H1 (cell line): ENCODE measurements at regions not wholly inside any gene's neighbourhood (a gene's known extent, or its start where the extent isn't known, plus 50 kb on each side); places are given as distances from the start of the nearest gene placed in this dataset.

ENCODE experiments used
- CTCF ChIA-PET: fragments of 300-600 bp; sonication (Branson Sonifier 250); formaldehyde crosslinking; loops from one replicate; lab custom pipeline; 2021; ENCODE audit not compliant: partially characterized antibody; lab: Charles Lee
- POLR2A ChIA-PET: fragments of 300-600 bp; sonication (Branson Sonifier 250); formaldehyde crosslinking; loops from one replicate; lab custom pipeline; 2021; ENCODE audit warnings: inconsistent platforms; ENCODE audit not compliant: partially characterized antibody; lab: Charles Lee
- DNase-seq, 2 experiments: peaks; one replicate each; pipeline versions ENCODE4 v3.0.0 to v3.0.0-alpha.2; 2010 to 2022; ENCODE audit warnings: low spot score in 2 of 2, low read depth in 1 of 2, mixed read lengths in 1 of 2
- FAIRE-seq: peaks from 2 replicates; lab custom pipeline; 2011; peaks lifted over from hg19 to GRCh38; lab: Jason Lieb, UNC
- H2AFZ ChIP-seq: 2 replicates; pipeline ENCODE4 v1.8.1; 2012; ENCODE audit warnings: low read length, inconsistent platforms
- H2AK5ac ChIP-seq: 2 replicates; pipeline ENCODE4 v1.6.1; 2013; ENCODE audit warnings: low read depth, low read length
- H2BK120ac ChIP-seq: replicated peaks from 2 replicates; pipeline ENCODE3; 2013; ENCODE audit warnings: low read depth, low read length, inconsistent platforms
- H2BK12ac ChIP-seq: 2 replicates; pipeline ENCODE4 v1.6.1; 2013; ENCODE audit warnings: low read depth, low read length
- H2BK15ac ChIP-seq: 2 replicates; pipeline ENCODE4 v1.6.1; 2013; ENCODE audit warnings: low read length
- H2BK20ac ChIP-seq: 2 replicates; pipeline ENCODE4 v1.6.1; 2013; ENCODE audit warnings: low read length
- H2BK5ac ChIP-seq: 2 replicates; pipeline ENCODE4 v1.6.1; 2013; ENCODE audit warnings: low read depth, low read length
- H3K14ac ChIP-seq: 2 replicates; pipeline ENCODE4 v1.6.1; 2013; ENCODE audit warnings: inconsistent platforms; ENCODE audit not compliant: insufficient read length
- H3K18ac ChIP-seq: 2 replicates; pipeline ENCODE4 v1.6.1; 2013; ENCODE audit warnings: low read length; ENCODE audit errors: extremely low read depth
- H3K23ac ChIP-seq: 2 replicates; pipeline ENCODE4 v1.6.1; 2013; ENCODE audit warnings: inconsistent platforms; ENCODE audit not compliant: insufficient read length
- H3K23me2 ChIP-seq: 2 replicates; pipeline ENCODE4 v1.6.1; 2013; ENCODE audit warnings: low read depth, low read length
- H3K27ac ChIP-seq: 2 replicates; pipeline ENCODE4 v1.6.1; 2011; ENCODE audit warnings: low read depth, low read length, inconsistent platforms
- H3K27me3 ChIP-seq, 4 experiments: replicated peaks in 1 of 4; 1 replicate in 1 of 4; 2 replicates in 3 of 4; pipeline versions ENCODE4 v1.6.1 to v1.8.1; 2011 to 2013; ENCODE audit warnings: low read length in 3 of 4, mild to moderate bottlenecking in 3 of 4, inconsistent platforms in 2 of 4, mixed read lengths in 2 of 4, moderate library complexity in 1 of 4; ENCODE audit not compliant: control insufficient read depth in 3 of 4, insufficient read depth in 3 of 4; ENCODE audit errors: extremely low read depth in 1 of 4
- H3K36me3 ChIP-seq, 4 experiments: 2 replicates each; pipeline versions ENCODE4 v1.6.1 to v1.8.1; 2011 to 2013; ENCODE audit warnings: mild to moderate bottlenecking in 4 of 4, low read length in 3 of 4, moderate library complexity in 2 of 4, control low read depth in 1 of 4, inconsistent platforms in 1 of 4; ENCODE audit not compliant: insufficient read depth in 4 of 4, control insufficient read depth in 2 of 4
- H3K4ac ChIP-seq: replicated peaks from 2 replicates; pipeline ENCODE3; 2013; ENCODE audit warnings: low read length, low read depth, mixed read lengths, inconsistent platforms; ENCODE audit not compliant: insufficient read length
- H3K4me1 ChIP-seq, 4 experiments: replicated peaks in 1 of 4; 1 replicate in 1 of 4; 2 replicates in 3 of 4; pipeline versions ENCODE4 v1.6.1 to v1.8.1; 2011 to 2013; ENCODE audit warnings: low read length in 3 of 4, inconsistent platforms in 2 of 4, mixed read lengths in 1 of 4; ENCODE audit not compliant: insufficient read depth in 4 of 4, control insufficient read depth in 3 of 4
- H3K4me2 ChIP-seq, 2 experiments: 2 replicates each; pipeline versions ENCODE4 v1.6.1 to v1.8.1; 2011 to 2013; ENCODE audit warnings: low read depth in 2 of 2, low read length in 2 of 2, control low read depth in 1 of 2, inconsistent platforms in 1 of 2, mild to moderate bottlenecking in 1 of 2; ENCODE audit not compliant: insufficient read depth in 1 of 2
- H3K4me3 ChIP-seq, 4 experiments: fragments of 200-600, 300-600 bp in 1 of 4; sonication (generic), shearing (Covaris generic), sonication (Bioruptor Twin) in 1 of 4; 2 replicates each; pipeline versions ENCODE4 v1.5.1 to v1.8.1; 2011 to 2016; ENCODE audit warnings: low read length in 4 of 4, low read depth in 3 of 4, control low read depth in 2 of 4, inconsistent platforms in 2 of 4, mild to moderate bottlenecking in 2 of 4, mixed read lengths in 1 of 4, moderate library complexity in 1 of 4; ENCODE audit not compliant: insufficient read depth in 2 of 4; ENCODE audit errors: extremely low read depth in 1 of 4
- H3K56ac ChIP-seq: replicated peaks from 2 replicates; pipeline ENCODE3; 2013; ENCODE audit warnings: low read depth, mild to moderate bottlenecking, mixed read lengths, low read length, inconsistent platforms; ENCODE audit not compliant: insufficient read length
- H3K79me1 ChIP-seq: 2 replicates; pipeline ENCODE4 v1.6.1; 2013; ENCODE audit warnings: low read depth, low read length, control low read depth
- H3K79me2 ChIP-seq, 2 experiments: 2 replicates each; pipeline versions ENCODE4 v1.6.1 to v1.8.1; 2012 to 2013; ENCODE audit warnings: low read length in 2 of 2, mild to moderate bottlenecking in 2 of 2, inconsistent platforms in 1 of 2; ENCODE audit not compliant: insufficient read depth in 2 of 2, control insufficient read depth in 1 of 2
- H3K9ac ChIP-seq, 4 experiments: replicated peaks in 1 of 4; 1 replicate in 1 of 4; 2 replicates in 3 of 4; pipeline versions ENCODE4 v1.6.1 to v1.8.1; 2011 to 2013; ENCODE audit warnings: low read depth in 3 of 4, low read length in 3 of 4, control low read depth in 2 of 4, mild to moderate bottlenecking in 2 of 4, moderate library complexity in 2 of 4, inconsistent platforms in 1 of 4; ENCODE audit errors: extremely low read depth in 1 of 4
- H3K9me3 ChIP-seq, 2 experiments: 2 replicates each; pipeline versions ENCODE4 v1.6.1 to v1.8.1; 2012 to 2013; ENCODE audit warnings: mild to moderate bottlenecking in 2 of 2, moderate library complexity in 2 of 2, control low read depth in 1 of 2, inconsistent platforms in 1 of 2, low read depth in 1 of 2, low read length in 1 of 2, mixed read lengths in 1 of 2; ENCODE audit not compliant: insufficient read depth in 2 of 2
- H4K20me1 ChIP-seq, 2 experiments: replicated peaks in 1 of 2; 2 replicates each; pipeline versions ENCODE3 to v1.8.1; 2011 to 2013; ENCODE audit warnings: inconsistent platforms in 2 of 2, low read length in 2 of 2, mild to moderate bottlenecking in 1 of 2; ENCODE audit not compliant: insufficient read depth in 2 of 2, control insufficient read depth in 1 of 2
- H4K5ac ChIP-seq: 2 replicates; pipeline ENCODE4 v1.6.1; 2013; ENCODE audit warnings: low read length, low read depth, mixed read lengths, inconsistent platforms; ENCODE audit not compliant: insufficient read length
- H4K8ac ChIP-seq: 2 replicates; pipeline ENCODE4 v1.8.0; 2013; ENCODE audit warnings: mild to moderate bottlenecking, moderate library complexity, low read length, inconsistent platforms; ENCODE audit not compliant: insufficient read depth; ENCODE audit errors: extremely low read depth
- H4K91ac ChIP-seq: replicated peaks from 2 replicates; pipeline ENCODE3; 2013; ENCODE audit warnings: low read length, mixed read lengths, inconsistent platforms; ENCODE audit not compliant: insufficient read length
- CBX5 ChIP-seq: fragments of 300-800, 300-1000 bp; sonication (generic); IDR thresholded peaks from 2 replicates; pipeline ENCODE4 v1.7.1; 2016; ENCODE audit warnings: antibody characterized with exemption, low read length, low read depth
- WGBS, 2 experiments: shearing (Covaris generic) in 1 of 2; methylation state at CpG; one replicate each; pipeline versions ENCODE4 v1.1.6 to v1.1.7; 2013 to 2015; ENCODE audit warnings: low lambda C conversion rate in 2 of 2, mixed read lengths in 2 of 2, inconsistent platforms in 1 of 2, low coverage in 1 of 2, missing lambda C conversion rate in 1 of 2; ENCODE audit not compliant: insufficient replicate concordance in 2 of 2, insufficient coverage in 1 of 2, insufficient read length in 1 of 2; ENCODE audit errors: extremely low coverage in 1 of 2, missing lambda C conversion rate in 1 of 2; 5-methylcytosine and 5-hydroxymethylcytosine counted together

- H2AFZ ChIP-seq: no peak overlapping the region
- H3K4me2 ChIP-seq: no peak overlapping the region
- no peaks in the 10 kb centered on the region for H3K4me1 ChIP-seq
- WGBS, 2 experiments: 83% methylated on average over 2 of the region's 2 CpGs; no CpG with 5 or more reads in 1 of the 2 experiments
- no peaks in the 10 kb centered on the region for H3K23me2 ChIP-seq
- CTCF ChIA-PET: no interaction called here
- H3K23ac ChIP-seq: no peak overlapping the region
- no peaks in the 10 kb centered on the region for H3K36me3 ChIP-seq
- no peak for FAIRE-seq
- H4K5ac ChIP-seq: no peak overlapping the region
- no peaks in the 10 kb centered on the region for H3K79me2 ChIP-seq
- H3K9me3 ChIP-seq: no peaks in the 10 kb centered on the region
- no peak overlapping the region for H3K4ac ChIP-seq
- no peak overlapping the region for H3K14ac ChIP-seq
- no peak overlapping the region for H2BK5ac ChIP-seq
- H3K4me3 ChIP-seq: no peak overlapping the region
- no peaks in the 10 kb centered on the region for H3K27me3 ChIP-seq
- no peak overlapping the region for H3K18ac ChIP-seq
- H3K79me1 ChIP-seq: no peaks in the 10 kb centered on the region
- no peak for DNase-seq
- no peak for TF ChIP-seq CBX5
- no peak overlapping the region for H2BK20ac ChIP-seq
- no peaks in the 10 kb centered on the region for H4K20me1 ChIP-seq
- H3K27ac ChIP-seq: no peak overlapping the region
- POLR2A ChIA-PET: no interaction called here
- H3K9ac ChIP-seq: no peak overlapping the region
- no peak overlapping the region for H3K56ac ChIP-seq
- H2BK120ac ChIP-seq: no peak overlapping the region
- no peak overlapping the region for H2AK5ac ChIP-seq
- H4K8ac ChIP-seq: no peak overlapping the region
- no peak overlapping the region for H2BK15ac ChIP-seq
- no peak overlapping the region for H4K91ac ChIP-seq
- H2BK12ac ChIP-seq: no peak overlapping the region
Observed at GRCh38 chr11:37951996-37952395, 1354.0 kb upstream of the RAG2 start.
